ENCODE measurements at regions not wholly inside any gene's neighbourhood (a gene's known extent, or its start where the extent isn't known, plus 50 kb on each side); places are given as distances from the start of the nearest gene placed in this dataset.

GRCh38 chr2:5967506-5967905 is 275.3 kb downstream of the SOX11 start:
- Histone ChIP-seq H3K9me3 (no peaks in the 10 kb centered on the region), H3K4me2 (no peak overlapping the region), H3F3A (replicated peaks; ENCODE audit: insufficient read depth) (no peaks in the 10 kb centered on the region), H3K9ac (no peak overlapping the region), H3K4me1 (ENCODE audit: control insufficient read depth in 1 of 2, insufficient read depth in 2 of 2, low read depth in 1 of 2, low read length in 1 of 2) (no peaks in the 10 kb centered on the region), H3K27ac (ENCODE audit: low read depth in 2 of 2, low read length in 1 of 2) (no peak overlapping the region), H4K20me1 (ENCODE audit: insufficient read depth) (no peaks in the 10 kb centered on the region), H2AFZ (ENCODE audit: low read depth) (no peak overlapping the region), H3K9me2 (no peaks in the 10 kb centered on the region), H3K36me3 (replicated peaks in 1 of 2; ENCODE audit: control insufficient read depth in 1 of 2, insufficient read depth in 2 of 2, low read length in 1 of 2) (no peaks in the 10 kb centered on the region), H3K4me3 (ENCODE audit: low read depth in 2 of 2, low read length in 1 of 2) (no peak overlapping the region), H3K79me2 (ENCODE audit: insufficient read depth) (no peaks in the 10 kb centered on the region), H3K27me3 (ENCODE audit: insufficient read depth) (no peaks in the 10 kb centered on the region)
- no peak for DNase-seq
- TF ChIP-seq EP300 (IDR thresholded peaks at IDR 0.05; ENCODE audit: borderline replicate concordance in 1 of 2, low read depth in 1 of 2, low read length in 1 of 2) (no peak), GABPA (IDR thresholded peaks at IDR 0.05; ENCODE audit: low read depth) (no peak), FOXM1 (IDR thresholded peaks at IDR 0.05; ENCODE audit: low read depth) (no peak), MXI1 (IDR thresholded peaks at IDR 0.05; ENCODE audit: low read depth, low read length) (no peak), RCOR1 (IDR thresholded peaks at IDR 0.05; ENCODE audit: low read length) (no peak), SMC3 (IDR thresholded peaks at IDR 0.05; ENCODE audit: low read depth, low read length) (no peak), RAD21 (IDR thresholded peaks at IDR 0.05; ENCODE audit: low read length) (no peak), ZBTB33 (IDR thresholded peaks at IDR 0.05; ENCODE audit: borderline replicate concordance, low read depth) (no peak), EZH2phosphoT487 (IDR thresholded peaks at IDR 0.05; ENCODE audit: borderline replicate concordance, low read depth) (no peak), GATA2 (CRISPR knock-in tag; IDR thresholded peaks at IDR 0.05) (no peak), RFX5 (IDR thresholded peaks at IDR 0.05; ENCODE audit: low read length) (no peak), POLR2AphosphoS5 (IDR thresholded peaks at IDR 0.05; ENCODE audit: low read depth, low read length) (no peak), JUND (IDR thresholded peaks at IDR 0.05) (no peak), ELF1 (IDR thresholded peaks at IDR 0.05) (no peak)
- TF ChIP-seq, protein P1, sequence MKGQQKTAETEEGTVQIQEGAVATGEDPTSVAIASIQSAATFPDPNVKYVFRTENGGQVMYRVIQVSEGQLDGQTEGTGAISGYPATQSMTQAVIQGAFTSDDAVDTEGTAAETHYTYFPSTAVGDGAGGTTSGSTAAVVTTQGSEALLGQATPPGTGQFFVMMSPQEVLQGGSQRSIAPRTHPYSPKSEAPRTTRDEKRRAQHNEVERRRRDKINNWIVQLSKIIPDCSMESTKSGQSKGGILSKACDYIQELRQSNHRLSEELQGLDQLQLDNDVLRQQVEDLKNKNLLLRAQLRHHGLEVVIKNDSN (IDR thresholded peaks at IDR 0.05; ENCODE audit: borderline replicate concordance, low read depth), result no peak
- TF ChIP-seq, protein P2, sequence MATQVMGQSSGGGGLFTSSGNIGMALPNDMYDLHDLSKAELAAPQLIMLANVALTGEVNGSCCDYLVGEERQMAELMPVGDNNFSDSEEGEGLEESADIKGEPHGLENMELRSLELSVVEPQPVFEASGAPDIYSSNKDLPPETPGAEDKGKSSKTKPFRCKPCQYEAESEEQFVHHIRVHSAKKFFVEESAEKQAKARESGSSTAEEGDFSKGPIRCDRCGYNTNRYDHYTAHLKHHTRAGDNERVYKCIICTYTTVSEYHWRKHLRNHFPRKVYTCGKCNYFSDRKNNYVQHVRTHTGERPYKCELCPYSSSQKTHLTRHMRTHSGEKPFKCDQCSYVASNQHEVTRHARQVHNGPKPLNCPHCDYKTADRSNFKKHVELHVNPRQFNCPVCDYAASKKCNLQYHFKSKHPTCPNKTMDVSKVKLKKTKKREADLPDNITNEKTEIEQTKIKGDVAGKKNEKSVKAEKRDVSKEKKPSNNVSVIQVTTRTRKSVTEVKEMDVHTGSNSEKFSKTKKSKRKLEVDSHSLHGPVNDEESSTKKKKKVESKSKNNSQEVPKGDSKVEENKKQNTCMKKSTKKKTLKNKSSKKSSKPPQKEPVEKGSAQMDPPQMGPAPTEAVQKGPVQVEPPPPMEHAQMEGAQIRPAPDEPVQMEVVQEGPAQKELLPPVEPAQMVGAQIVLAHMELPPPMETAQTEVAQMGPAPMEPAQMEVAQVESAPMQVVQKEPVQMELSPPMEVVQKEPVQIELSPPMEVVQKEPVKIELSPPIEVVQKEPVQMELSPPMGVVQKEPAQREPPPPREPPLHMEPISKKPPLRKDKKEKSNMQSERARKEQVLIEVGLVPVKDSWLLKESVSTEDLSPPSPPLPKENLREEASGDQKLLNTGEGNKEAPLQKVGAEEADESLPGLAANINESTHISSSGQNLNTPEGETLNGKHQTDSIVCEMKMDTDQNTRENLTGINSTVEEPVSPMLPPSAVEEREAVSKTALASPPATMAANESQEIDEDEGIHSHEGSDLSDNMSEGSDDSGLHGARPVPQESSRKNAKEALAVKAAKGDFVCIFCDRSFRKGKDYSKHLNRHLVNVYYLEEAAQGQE (IDR thresholded peaks at IDR 0.05; ENCODE audit: low read depth, low read length), result no peak
- ChIA-PET CTCF (interaction anchor here (1.1 to 1.2 kb wide), 2 partner anchors 9 to 975 kb away, joined by 3 to 4 read pairs; no protein-coding TSS in a partner anchor), POLR2A (no interaction called here)
- WGBS (ENCODE audit: low lambda C conversion rate), result 34% methylated on average over 6 of the region's 6 CpGs

Measured in SK-N-SH (cell line).